Mammary epithelial cell (primary cell): ENCODE measurements at regions not wholly inside any gene's neighbourhood (a gene's known extent, or its start where the extent isn't known, plus 50 kb on each side); places are given as distances from the start of the nearest gene placed in this dataset.

ENCODE experiments used
- CTCF ChIP-seq, 2 donors: IDR thresholded peaks in 1 of 2; conservative IDR thresholded peaks in 1 of 2; 2 replicates each; pipeline ENCODE4 v1.5.1; 2011 to 2012; ENCODE audit warnings: inconsistent platforms in 2 of 2, low read length in 2 of 2, mild to moderate bottlenecking in 2 of 2, control low read depth in 1 of 2, low read depth in 1 of 2; ENCODE audit not compliant: insufficient read depth in 1 of 2; ENCODE audit errors: extremely low read depth in 1 of 2
- EZH2 ChIP-seq: IDR thresholded peaks from 2 replicates; pipeline ENCODE4 v1.6.1; 2012; ENCODE audit warnings: low read length, inconsistent platforms, borderline replicate concordance

- TF ChIP-seq CTCF (conservative IDR thresholded peaks at IDR 0.05 in 1 of 2, IDR thresholded peaks at IDR 0.05 in 1 of 2; ENCODE audit: extremely low read depth in 1 of 2, insufficient read depth in 1 of 2, low read depth in 1 of 2, low read length in 2 of 2): no peak
- TF ChIP-seq EZH2: no peak
These were observed 680.2 kb upstream of the CHAC2 start for GRCh38 chr2:53087262-53087873.
